Neural cell (in vitro differentiated cells): ENCODE measurements at regions not wholly inside any gene's neighbourhood (a gene's known extent, or its start where the extent isn't known, plus 50 kb on each side); places are given as distances from the start of the nearest gene placed in this dataset.

Source experiments
- H2AFZ ChIP-seq: fragments of 200-600, 300-800 bp; sonication (generic), shearing (Covaris generic); 2 replicates; pipeline ENCODE4 v1.6.0; 2014; ENCODE audit warnings: low read depth, mild to moderate bottlenecking, antibody characterized with exemption, low read length, moderate library complexity
- H3F3A ChIP-seq: fragments of 200-600 bp; shearing (Covaris generic); 2 replicates; pipeline ENCODE4 v1.6.1; 2016; ENCODE audit warnings: mild to moderate bottlenecking, moderate library complexity, mixed read lengths, antibody characterized with exemption, low read length; ENCODE audit not compliant: insufficient read depth, poor library complexity, severe bottlenecking
- H3K27ac ChIP-seq: fragments of 200-600, 300-800 bp; sonication (generic), shearing (Covaris generic); 2 replicates; pipeline ENCODE4 v1.5.1; 2014; ENCODE audit warnings: mild to moderate bottlenecking, low read length, moderate library complexity
- H3K27me3 ChIP-seq: fragments of 300-800, 200-600 bp; sonication (generic), shearing (Covaris generic); 2 replicates; pipeline ENCODE4 v1.6.0; 2014; ENCODE audit warnings: mild to moderate bottlenecking, low read depth, low read length, moderate library complexity; ENCODE audit not compliant: insufficient read depth
- H3K36me3 ChIP-seq: fragments of 300-800, 200-600 bp; sonication (generic), shearing (Covaris generic); 2 replicates; pipeline ENCODE4 v1.5.1; 2014; ENCODE audit warnings: mild to moderate bottlenecking, antibody characterized with exemption, low read length, moderate library complexity; ENCODE audit not compliant: insufficient read depth
- H3K4me2 ChIP-seq: fragments of 300-800, 200-600 bp; sonication (generic), shearing (Covaris generic); 2 replicates; pipeline ENCODE4 v1.6.0; 2014; ENCODE audit warnings: mild to moderate bottlenecking, low read length
- H3K4me3 ChIP-seq: fragments of 300-800, 200-600 bp; sonication (generic), shearing (Covaris generic); 2 replicates; pipeline ENCODE4 v1.5.1; 2014; ENCODE audit warnings: mild to moderate bottlenecking, low read length, moderate library complexity
- H3K79me2 ChIP-seq: fragments of 200-600 bp; shearing (Covaris generic); replicated peaks from 2 replicates; pipeline ENCODE4 v1.6.0; 2014; ENCODE audit warnings: mild to moderate bottlenecking, low read length, moderate library complexity; ENCODE audit not compliant: insufficient read depth
- H3K9ac ChIP-seq: fragments of 300-800, 200-600 bp; sonication (generic), shearing (Covaris generic); 2 replicates; pipeline ENCODE4 v1.6.1; 2016; ENCODE audit warnings: mild to moderate bottlenecking, low read length, mixed read lengths
- H3K9me2 ChIP-seq: fragments of 200-600 bp; shearing (Covaris generic); 2 replicates; pipeline ENCODE4 v1.6.1; 2016; ENCODE audit warnings: mild to moderate bottlenecking, low read length, mixed read lengths; ENCODE audit not compliant: insufficient read depth
- H3K9me3 ChIP-seq: fragments of 200-600, 300-800 bp; sonication (generic), shearing (Covaris generic); 2 replicates; pipeline ENCODE4 v1.6.1; 2016; ENCODE audit warnings: mild to moderate bottlenecking, mixed run types, low read length, moderate library complexity, mixed read lengths
- H4K20me1 ChIP-seq: fragments of 200-600 bp; shearing (Covaris generic); 2 replicates; pipeline ENCODE4 v1.6.1; 2016; ENCODE audit warnings: mild to moderate bottlenecking, mixed run types; ENCODE audit not compliant: insufficient read depth
- CTCF ChIP-seq: fragments of 450-650 bp; IDR thresholded peaks from 2 replicates; pipeline ENCODE4 v1.5.1; 2014; ENCODE audit warnings: antibody characterized with exemption, mild to moderate bottlenecking, moderate library complexity; ENCODE audit not compliant: poor library complexity, severe bottlenecking
- EP300 ChIP-seq: fragments of 450-650 bp; conservative IDR thresholded peaks from 2 replicates; pipeline ENCODE4 v1.6.1; 2014; ENCODE audit warnings: antibody characterized with exemption, mild to moderate bottlenecking, moderate library complexity; ENCODE audit not compliant: poor library complexity, severe bottlenecking
- EZH2 ChIP-seq: fragments of 200-600, 300-800 bp; shearing (Covaris generic), sonication (generic); IDR thresholded peaks from 2 replicates; pipeline ENCODE4 v1.6.1; 2014; ENCODE audit warnings: antibody characterized with exemption, low read length, borderline replicate concordance, mild to moderate bottlenecking; ENCODE audit not compliant: insufficient read depth, poor library complexity, severe bottlenecking
- MXI1 ChIP-seq: fragments of 450-650 bp; conservative IDR thresholded peaks from 2 replicates; pipeline ENCODE4 v1.6.1; 2014; ENCODE audit warnings: antibody characterized with exemption, mild to moderate bottlenecking; ENCODE audit not compliant: poor library complexity, severe bottlenecking
- POLR2AphosphoS5 ChIP-seq: IDR thresholded peaks from 2 replicates; pipeline ENCODE4 v1.6.1; 2012
- RAD21 ChIP-seq: fragments of 450-650 bp; conservative IDR thresholded peaks from 2 replicates; pipeline ENCODE4 v1.6.1; 2014; ENCODE audit warnings: antibody characterized with exemption, mild to moderate bottlenecking, moderate library complexity
- REST ChIP-seq: IDR thresholded peaks from 2 replicates; pipeline ENCODE4 v1.6.1; 2012; ENCODE audit warnings: borderline replicate concordance
- SMC3 ChIP-seq: fragments of 450-650 bp; conservative IDR thresholded peaks from 2 replicates; pipeline ENCODE4 v1.6.1; 2014; ENCODE audit warnings: antibody characterized with exemption, mild to moderate bottlenecking, moderate library complexity; ENCODE audit not compliant: poor library complexity
- TAF1 ChIP-seq: IDR thresholded peaks from 2 replicates; pipeline ENCODE4 v1.6.1; 2012; ENCODE audit warnings: low read depth

GRCh38 chr14:56414236-56414635, 165.4 kb upstream of the TMEM260 start:
- Histone ChIP-seq H3K9me2 (no peaks in the 10 kb centered on the region), H3K4me2 (no peak overlapping the region), H3F3A (no peaks in the 10 kb centered on the region), H2AFZ (no peak overlapping the region), H3K4me3 (no peak overlapping the region), H3K27ac (no peak overlapping the region), H3K9me3 (no peaks in the 10 kb centered on the region), H3K36me3 (no peaks in the 10 kb centered on the region), H3K9ac (no peak overlapping the region), H3K27me3 (no peaks in the 10 kb centered on the region), H4K20me1 (no peaks in the 10 kb centered on the region), H3K79me2 (no peaks in the 10 kb centered on the region)
- no peak for TF ChIP-seq EZH2
- TF ChIP-seq RAD21: no peak
- no peak for TF ChIP-seq SMC3
- no peak for TF ChIP-seq CTCF
- no peak for TF ChIP-seq REST
- TF ChIP-seq POLR2AphosphoS5: no peak
- no peak for TF ChIP-seq TAF1
- TF ChIP-seq MXI1: no peak
- no peak for TF ChIP-seq EP300

GRCh38 chr14:56416213-56416612, 163.4 kb upstream of the TMEM260 start:
- Histone ChIP-seq H3K79me2 (no peaks in the 10 kb centered on the region), H3F3A (no peaks in the 10 kb centered on the region), H3K27ac (no peak overlapping the region), H3K9ac (no peak overlapping the region), H4K20me1 (no peaks in the 10 kb centered on the region), H3K27me3 (no peaks in the 10 kb centered on the region), H3K9me2 (no peaks in the 10 kb centered on the region), H2AFZ (no peak overlapping the region), H3K4me2 (no peak overlapping the region), H3K4me3 (no peak overlapping the region), H3K36me3 (no peaks in the 10 kb centered on the region), H3K9me3 (no peaks in the 10 kb centered on the region)
- no peak for TF ChIP-seq REST
- no peak for TF ChIP-seq EP300
- TF ChIP-seq TAF1: no peak
- no peak for TF ChIP-seq RAD21
- no peak for TF ChIP-seq POLR2AphosphoS5
- TF ChIP-seq SMC3: no peak
- TF ChIP-seq MXI1: no peak
- no peak for TF ChIP-seq EZH2
- no peak for TF ChIP-seq CTCF
